ENCODE measurements at regions not wholly inside any gene's neighbourhood (a gene's known extent, or its start where the extent isn't known, plus 50 kb on each side); places are given as distances from the start of the nearest gene placed in this dataset.
"Not testable (repeated sequence)": the region's sequence is repeated elsewhere in the genome, so short reads cannot be mapped to it uniquely, and the experiment has no call there.

DNA sequence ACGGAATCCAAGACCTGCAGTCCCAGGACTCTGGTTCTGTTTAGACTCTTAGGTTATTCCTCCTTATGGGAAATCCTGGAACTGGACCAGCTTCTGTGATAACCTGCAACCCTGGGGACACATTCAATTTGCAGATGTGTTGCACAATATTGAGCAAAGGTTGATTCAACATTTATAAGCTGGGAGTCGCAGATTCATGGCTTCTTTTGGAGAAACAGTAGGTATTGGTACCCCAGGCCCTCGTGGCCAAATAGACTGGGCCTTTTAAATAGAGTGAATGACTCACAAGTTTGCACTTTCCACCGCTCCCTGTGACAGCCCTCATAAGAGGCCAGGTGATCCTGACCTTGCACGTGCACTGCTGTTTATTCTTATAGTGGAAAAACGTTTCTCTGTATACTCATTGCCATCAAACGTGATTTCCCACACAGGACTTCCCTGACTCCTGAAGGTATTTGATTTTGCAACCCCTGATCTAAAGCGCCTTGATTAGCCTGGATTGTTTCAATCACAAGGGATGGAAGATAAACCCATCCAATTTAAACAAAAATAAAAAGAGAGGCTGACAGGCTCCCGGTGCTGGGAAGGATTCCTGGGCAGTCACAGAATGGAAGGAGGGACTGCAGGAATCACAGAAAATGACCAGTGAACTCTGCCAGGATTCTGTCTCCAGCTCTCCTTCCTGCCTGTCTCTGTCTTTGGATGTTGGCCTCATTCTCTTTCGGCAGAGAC lies 98.0 kb downstream of the VCPKMT start:
- DNase-seq: no peak

DNA sequence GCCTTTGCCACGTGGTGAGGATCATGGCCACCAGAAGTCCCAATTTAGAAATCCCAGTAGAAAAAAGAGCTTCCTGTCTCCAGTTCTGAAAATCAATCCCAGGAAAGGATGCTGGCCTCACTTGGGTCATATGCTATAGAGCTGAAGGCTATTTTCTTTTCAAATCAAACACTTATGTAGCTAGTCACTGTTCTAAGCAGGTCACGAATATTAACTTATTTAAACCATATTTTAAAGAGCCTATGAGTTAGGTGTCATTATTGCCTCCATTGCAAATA lies 97.5 kb downstream of the VCPKMT start:
- no peak for DNase-seq

DNA sequence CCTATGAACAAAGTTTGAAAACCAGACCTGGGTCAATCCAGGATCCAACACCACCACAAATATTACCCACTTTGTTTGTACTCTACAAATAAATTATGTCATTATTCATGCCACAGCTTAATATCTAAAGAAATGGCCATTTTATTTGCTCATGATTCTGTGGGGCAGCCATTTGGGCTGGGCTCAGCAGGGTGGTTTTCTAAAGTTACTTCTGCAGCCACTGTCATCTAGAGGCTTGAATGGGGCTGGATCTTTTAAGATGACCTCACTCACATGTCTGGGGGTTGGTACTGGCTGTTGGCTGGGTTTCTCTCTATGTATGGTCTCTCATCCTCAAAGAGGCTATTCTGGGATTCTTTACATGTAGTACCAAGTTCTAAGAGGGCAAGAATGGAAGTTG lies 96.2 kb downstream of the VCPKMT start:
- DNase-seq: no peak

DNA sequence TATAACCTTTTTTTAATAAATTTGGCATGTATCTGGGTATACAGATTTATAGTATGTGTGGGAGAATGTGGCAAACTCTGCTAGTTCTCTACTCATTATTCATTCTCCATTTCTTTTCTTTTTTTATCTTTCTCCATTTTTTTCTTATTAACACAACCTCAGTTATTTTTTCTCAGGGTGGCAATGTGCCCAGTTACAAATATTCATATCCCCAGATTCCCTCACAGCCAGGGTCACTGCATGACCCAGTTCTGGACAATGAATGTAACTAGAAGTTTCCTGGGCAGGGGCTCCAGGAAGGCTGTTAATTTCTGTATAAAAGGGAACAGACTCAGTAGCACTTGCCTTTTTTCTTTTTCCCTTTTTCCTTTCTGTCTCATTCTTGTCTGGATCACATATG lies 95.6 kb downstream of the VCPKMT start:
- DNase-seq: no peak

DNA sequence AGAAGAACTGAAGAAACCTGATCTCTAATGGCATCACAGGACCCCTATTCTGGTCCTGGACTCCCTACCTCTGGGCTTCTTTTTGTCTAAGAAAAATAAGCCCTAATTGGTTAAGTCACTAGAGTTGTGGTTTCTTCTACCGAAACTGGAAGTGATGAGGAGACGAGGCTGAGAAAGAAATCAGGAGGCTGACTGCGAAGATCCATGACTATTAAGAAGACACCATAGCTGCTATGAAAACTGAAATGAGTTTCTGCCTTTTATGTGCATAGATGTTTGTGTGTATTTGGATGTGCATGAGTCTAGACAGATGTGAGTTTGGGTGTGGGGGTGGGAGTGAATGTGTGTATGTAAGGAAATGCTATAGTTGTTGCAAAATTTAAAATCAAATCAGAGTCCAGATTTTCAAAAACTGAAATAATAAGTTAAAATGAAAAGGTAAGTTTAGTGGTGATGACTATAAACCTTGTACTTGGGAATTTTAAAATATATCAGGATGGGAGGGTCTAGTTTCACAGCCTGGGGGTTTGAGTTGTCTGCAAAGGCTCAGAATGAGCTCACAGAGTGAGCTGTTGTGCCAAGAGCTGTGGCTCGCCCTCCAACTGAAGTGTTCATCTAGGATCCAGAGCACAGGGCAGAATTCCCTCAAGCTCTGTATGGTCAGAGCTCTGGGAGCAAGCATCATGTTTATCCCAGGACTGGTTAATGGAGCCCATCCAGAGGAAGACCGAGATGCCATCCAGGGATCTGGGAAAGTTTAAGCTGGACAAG lies 94.9 kb downstream of the VCPKMT start:
- DNase-seq: no peak

DNA sequence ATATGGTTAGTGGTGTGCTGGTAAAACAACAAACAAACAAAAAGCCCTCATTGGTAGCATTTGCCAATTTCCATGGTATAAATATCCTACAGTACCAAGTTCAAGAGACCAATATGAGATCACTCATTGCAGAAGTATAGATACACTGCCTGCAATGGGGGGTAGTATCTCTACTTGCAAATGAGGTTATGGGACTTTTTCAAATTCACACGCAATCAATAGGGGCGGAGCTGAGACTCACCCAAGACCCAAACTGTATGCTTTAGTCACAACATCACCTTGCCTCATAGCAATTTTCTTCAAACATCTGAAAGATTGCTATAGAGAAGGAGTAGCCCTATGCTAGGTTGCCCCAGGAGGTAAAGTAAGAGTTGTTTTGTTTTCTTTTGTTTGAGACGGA lies 93.7 kb downstream of the VCPKMT start:
- no peak for DNase-seq

DNA sequence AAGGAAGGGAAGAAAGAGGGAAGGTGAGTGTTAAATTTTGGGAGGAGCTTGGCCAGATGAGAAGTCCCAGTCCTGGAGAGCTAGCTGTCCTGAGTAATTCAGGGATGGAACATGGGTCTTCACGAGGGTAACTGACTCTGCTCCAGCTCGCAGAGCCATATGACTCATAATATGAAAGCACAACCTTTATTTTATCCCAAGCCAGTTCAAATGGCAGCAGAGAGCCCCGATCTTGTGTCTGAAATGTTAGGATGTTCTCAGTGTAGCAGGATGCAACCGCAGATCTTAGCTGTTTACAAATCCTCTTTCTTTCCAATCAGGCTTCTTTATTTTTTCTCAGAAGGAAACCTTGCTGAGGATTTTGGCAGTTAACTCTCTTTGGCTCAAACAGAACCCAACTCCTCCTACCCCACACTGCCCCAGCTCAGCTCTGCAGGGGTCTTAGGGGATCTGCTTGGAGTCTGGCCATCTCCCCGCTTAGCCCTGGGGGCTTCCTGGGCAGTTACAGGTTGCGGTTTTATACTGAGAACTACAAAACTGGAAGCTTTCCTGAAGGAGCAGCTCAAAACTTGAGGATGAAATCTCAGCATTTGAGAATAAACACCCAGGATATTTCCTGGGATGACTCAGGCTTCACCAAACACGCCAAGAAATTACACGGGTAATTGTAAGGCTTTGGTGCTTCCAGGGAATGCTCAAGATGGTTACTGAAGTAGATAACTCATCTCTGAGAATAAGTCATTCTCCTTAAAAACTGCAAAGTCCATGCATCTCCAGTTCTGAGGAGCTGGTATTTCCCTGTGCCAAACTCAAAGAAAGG lies 92.5 kb downstream of the VCPKMT start:
- DNase-seq: peak in 2 of 58 donors; percentile 7 to 19

DNA sequence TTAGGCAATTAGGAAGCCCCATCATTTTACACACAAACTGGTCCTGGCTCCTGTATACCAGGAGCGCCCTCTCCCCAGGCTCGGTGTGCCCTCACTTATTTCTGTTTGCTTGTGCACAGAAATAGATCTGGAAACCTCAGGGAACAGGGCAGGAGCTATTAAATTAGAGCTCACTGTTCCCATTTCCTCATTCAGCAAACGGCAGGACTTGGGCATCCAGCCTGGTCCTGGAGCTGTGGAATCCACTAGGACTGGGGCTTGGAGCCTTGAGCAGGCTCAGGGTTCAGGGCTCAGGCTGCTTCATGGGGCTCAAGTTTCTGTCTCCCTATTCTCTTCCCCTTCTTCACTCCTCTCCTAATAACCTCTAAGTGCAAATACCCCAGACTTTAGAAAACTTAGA lies 91.3 kb downstream of the VCPKMT start:
- DNase-seq: no peak

DNA sequence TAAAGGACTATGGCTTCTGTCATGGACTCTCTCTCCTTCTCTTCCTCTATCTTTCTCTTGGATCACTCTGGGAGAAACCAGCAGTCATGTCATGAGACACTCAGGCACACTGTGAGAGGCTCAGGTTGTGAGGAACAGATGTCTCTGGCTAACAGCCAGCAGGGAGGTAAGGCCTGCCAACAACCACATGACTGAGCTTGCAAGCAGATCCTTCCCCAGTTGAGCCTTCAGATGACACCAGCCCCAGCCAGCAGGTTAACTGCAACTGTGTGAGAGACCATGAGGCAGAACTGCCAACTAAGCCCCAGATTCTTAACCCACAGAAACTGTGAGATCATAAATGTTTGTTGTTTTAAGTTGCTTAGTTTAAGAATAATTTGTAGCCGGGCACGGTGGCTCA lies 90.6 kb downstream of the VCPKMT start:
- DNase-seq: no peak

DNA sequence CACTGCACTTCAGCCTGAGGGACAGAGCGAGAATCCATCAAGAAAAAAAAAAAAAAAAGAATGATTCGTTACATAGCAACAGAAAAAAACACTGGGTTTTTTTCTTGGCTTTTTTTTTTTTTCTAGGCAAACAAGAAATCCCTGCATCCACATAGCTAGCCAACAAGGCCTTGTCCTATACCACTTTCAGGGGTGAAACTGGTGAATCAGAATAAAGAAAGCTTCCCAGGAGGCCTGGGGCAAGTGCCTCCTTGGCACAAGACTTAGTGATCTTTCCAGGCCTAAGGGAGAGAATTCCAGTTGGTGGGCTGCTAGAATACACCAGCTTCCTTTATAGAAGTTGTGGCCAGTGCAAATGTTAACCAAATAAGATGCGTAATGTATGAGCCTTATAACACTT lies 90.0 kb downstream of the VCPKMT start:
- no peak for DNase-seq

DNA sequence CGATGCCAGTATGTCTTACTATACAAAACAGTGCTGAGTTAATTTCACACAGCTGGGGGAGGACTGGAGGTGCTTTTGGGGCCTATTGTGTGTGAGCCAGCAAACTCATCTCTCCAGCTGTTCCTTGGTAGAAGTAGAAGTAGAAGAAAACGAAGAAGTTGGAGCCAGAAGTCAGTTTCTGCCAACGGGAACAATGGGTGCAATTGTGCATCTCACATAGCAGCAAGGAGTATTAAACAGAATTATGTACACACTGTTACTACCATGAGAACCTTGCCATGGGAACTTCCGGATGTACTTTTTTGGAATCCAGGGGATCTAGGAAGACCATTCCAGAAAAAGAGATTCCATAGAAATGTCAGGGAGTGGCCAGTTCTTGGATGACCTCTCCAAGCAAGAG lies 88.6 kb downstream of the VCPKMT start:
- no peak for DNase-seq

DNA sequence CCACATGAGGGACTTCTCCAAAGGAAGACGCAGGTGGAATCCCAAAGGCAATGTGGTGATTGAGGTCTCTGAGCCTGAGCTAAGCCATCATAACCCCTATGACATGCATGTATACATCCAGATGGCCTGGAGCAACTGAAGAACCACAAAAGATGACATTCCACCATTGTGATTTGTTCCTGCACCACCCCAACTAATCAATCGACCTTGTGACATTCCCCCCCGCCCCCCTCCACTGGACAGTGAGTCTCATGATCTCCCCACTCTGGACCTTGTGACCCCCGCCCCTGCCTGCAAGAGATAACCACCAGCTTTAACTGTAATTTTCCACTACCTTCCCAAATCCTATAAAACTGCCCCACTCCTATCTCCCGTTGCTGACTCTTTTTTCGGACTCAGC lies 87.9 kb downstream of the VCPKMT start:
- no peak for DNase-seq

DNA sequence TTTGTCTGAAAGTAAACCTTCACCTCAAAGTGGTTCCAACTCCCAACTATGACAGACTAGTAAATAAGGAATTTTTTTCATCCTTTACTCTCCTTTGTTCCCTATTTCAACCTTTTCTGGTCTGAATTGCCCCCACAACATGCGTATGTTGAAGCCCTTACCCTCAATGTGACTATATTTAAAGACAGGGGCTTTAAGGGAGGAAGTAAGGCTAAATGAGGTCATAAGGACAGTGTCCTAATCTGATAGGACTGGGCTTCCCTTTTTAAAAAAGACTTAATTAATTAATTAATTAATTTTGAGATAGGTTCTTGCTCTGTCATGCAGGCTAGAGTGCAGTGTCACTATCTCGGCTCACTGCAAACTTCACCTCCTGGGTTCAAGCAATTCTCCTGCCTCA lies 86.3 kb downstream of the VCPKMT start:
- DNase-seq: no peak

DNA sequence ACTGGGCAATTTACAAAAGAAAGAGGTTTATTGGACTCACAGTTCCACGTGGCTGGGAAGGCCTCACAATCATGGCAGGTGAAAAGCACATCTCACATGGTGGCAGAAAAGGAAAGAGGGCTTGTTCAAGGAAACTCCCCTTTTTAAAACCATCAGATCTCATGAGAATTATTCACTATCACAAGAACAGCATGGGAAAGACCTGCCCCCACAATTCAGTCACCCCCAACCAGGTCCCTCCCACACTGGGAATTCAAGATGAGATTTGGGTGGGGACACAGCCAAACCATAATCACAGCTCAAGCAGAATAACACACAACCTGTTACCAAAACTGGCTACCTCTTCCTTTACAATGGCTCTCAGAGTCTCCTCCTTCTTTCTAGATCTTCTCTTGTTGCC lies 85.5 kb downstream of the VCPKMT start:
- not testable (repeated sequence) for DNase-seq

DNA sequence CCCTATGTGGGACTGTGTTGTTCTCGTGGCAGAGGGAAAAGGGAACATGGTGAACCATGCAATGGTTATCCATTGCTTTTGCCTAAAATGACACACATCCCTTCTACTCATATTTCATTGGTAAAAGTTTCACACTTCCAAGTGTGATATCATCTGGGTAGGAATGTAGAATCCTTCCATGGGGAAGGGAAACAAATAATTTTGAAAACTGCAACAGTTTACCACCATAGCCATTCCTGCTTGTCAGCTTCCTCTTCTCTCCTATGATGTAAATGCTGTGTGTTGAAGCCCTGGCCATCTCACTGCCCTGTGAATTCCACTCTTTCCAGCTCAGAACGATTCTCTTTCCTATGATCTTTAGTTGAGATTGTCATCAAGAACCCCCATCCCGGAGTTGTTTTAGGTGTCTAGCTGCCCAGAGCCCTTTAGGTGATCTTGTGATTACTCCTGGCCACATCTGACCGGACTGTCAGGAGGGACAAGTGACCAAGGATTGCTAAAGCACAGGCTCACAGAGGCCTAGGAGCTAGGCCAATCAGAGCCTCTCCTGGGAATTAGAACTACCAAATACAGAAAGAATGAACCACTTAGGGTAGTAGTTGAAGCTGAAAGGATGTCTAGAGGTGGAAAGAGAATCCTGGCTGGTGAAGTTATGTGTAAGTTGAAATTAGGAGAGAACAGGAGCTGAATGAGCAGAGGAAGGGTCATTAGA lies 84.6 kb downstream of the VCPKMT start:
- no peak for DNase-seq

DNA sequence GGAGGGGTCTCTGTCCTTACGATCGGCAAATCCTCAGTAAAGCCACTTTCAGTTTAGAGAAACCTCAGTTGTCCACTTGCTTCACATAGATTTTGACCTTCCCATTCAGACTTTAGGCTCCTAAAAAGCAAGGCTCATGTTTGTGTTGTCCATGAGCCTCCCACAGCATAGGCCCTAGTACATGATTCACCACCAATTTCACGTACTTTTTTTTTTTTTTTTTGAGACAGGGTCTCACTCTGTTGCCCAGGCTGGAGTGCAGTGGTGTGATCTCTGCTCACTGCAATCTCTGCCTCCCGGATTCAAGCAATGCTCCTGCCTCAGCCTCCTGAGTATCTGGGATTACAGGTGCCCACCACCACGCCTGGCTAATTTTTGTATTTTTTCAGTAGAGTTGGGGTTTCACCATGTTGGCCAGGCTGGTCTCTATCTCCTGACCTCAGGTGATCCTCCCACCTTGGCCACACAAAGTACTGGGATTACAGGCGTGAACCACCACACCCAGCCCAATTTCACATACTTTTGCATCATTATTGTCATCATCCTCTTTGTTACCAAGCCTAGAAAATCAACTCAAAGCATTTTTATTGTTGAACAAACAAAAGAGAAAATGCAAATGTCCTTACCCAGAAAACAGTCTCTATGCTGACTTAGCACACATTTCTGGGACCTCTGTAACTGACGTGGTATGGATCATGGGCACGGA lies 83.8 kb downstream of the VCPKMT start:
- DNase-seq: not testable (repeated sequence)

DNA sequence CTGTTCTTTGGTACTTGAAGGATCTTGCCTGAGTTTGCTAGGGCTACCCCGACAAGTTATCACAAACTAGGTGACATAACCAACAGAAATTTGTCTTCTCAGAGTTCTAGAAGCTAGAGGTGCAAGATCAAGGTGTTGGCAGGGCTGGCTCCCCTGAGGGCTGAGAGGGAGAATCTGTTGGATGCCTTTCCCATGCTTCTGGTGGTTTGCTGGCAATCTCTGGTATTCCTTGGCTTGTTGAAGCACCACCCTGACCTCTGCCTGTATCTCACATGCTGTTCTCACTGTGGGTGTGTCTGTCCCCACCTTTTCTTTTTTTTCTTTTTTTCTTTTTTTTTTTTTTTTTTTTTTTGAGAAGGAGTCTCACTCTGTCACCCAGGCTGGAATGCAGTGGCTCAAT lies 81.2 kb downstream of the VCPKMT start:
- DNase-seq: no peak

DNA sequence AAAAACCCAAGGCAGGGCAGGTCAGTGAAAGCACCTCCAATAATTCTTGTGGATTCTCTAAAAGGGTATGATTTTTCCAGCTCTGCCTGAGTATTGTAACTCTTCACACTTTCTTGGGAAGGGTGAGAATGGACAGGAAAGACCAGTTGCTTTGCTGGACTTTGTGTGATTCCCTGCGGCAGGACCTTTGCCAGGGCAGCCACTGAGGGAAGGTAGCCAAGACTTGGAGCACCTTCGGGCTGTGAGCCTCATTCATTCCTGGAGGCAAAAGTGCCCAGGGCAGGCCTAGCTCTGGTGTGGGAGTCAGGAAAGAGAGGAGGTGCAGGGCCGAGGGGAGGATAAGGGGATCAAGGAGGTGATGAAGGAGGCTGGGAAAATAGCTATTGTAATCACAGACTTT lies 80.2 kb downstream of the VCPKMT start:
- no peak for DNase-seq

DNA sequence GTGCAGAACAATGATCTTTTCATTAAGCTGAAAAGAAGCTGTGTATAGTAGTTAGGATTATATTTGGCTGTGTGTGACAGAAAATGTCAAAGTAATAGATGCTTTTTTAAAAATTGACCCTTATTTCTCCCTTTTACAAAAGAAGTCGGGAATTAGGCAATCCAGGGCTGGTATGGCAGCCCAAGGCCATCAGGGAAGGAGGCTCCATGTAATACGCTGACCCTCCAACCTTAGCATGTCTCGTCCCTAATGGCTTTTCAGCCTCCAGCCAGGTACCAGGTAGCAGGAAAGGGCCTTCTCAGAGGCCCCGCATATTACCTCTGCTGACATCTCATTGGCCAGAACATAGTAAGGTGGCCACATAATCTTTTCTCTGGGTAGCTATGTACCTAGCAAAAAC lies 79.7 kb downstream of the VCPKMT start:
- no peak for DNase-seq

DNA sequence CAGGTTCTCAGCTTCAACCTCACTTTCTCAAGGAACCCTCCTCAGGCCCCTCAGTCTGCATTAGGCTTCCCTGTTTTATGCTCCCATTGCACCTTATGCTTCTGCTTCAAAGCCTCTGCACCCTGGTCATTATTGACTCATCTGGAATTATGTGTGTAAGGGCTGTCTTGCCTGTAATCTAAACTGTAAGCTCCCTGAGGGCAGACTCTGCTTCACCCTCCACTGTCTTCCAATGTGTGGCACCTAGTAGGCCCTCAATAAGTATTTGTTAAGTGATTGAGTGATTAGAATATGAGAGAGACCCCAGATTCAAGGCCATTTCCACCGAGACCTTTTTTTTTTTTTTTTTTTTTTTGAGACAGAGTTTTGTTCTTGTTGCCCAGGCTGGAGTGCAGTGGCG lies 79.1 kb downstream of the VCPKMT start:
- no peak for DNase-seq

DNA sequence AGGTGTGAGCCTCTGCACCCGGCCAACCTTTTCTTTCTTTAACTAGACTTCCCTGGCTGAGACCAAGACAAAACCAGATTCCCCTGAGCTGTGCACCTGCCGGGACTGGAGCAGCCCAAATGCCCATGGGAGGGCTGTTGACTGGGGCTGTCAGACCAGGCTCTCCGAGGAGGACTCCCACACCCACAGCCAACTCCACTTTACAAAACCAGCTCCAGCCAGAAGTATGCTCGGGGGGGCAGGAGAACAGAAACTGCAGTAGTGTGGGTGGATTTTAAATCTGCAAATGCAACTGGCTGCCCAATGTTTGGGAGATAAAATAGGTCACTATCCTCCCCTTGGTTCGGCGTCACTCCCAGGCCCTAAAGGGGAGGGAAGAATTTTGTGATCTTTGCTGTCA lies 78.5 kb downstream of the VCPKMT start:
- DNase-seq: peak in 9 of 58 donors; percentile 9 to 32 (median 19)
